Fibroblast of skin of right biceps (primary cell): ENCODE measurements at regions not wholly inside any gene's neighbourhood (a gene's known extent, or its start where the extent isn't known, plus 50 kb on each side); places are given as distances from the start of the nearest gene placed in this dataset.

Source experiments
- DNase-seq: peaks from one replicate; pipeline ENCODE4 v3.0.0-alpha.2; 2013

DNA sequence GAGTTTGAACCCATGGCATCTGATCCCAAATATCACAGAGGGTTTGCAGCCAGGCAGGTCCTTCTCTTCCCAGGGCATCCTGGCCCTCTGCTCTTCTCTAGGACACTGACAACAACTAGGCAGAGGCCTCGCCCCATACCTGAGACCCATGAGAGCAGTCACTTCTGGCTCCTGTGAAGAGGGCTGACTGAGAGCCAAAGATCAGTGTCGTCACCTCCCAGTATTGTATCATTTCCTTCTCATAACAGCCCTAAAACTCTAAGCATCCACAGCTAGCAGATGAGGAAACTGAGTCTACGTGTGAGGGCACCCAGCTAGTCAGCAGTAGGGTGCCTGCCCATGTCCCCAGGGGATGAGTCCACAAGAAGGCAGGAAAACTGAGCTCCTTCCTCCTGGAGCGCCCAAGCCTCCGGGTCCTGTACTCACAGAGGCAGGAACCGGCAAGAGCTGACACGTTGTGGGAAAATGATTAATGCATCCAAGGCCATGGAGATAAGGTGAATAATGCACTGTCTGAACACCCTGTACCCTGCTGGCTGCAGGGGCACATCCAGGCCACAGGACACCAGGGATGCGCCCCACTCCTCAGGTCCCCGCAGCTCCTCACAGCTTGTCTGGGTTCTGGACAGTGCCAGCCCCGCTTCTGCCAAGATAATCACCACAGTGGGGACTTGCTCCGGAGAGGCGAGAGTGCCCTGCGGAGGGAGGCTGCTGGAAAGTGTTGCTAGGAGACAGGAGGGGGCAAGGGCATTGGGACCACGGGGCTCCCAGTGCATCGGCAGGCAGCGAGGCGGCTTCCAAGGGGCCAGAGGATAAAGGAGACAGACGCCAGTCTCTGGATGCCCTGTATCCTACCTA lies 340.0 kb downstream of the NPHP4 start:
- no peak for DNase-seq

- no peak for DNase-seq
Observed at GRCh38 chr1:5651473-5651872, 340.8 kb downstream of the NPHP4 start.

GRCh38 chr1:5651027-5651410 lies 341.2 kb downstream of the NPHP4 start:
- no peak for DNase-seq

GRCh38 chr1:5650283-5651026 lies 341.8 kb downstream of the NPHP4 start:
- no peak for DNase-seq

- no peak for DNase-seq
Observed at GRCh38 chr1:5649795-5650194, 342.4 kb downstream of the NPHP4 start.

GRCh38 chr1:5649166-5649551 lies 343.1 kb downstream of the NPHP4 start:
- no peak for DNase-seq

GRCh38 chr1:5648410-5649165 lies 343.6 kb downstream of the NPHP4 start:
- DNase-seq: no peak

- DNase-seq: no peak
Observed at GRCh38 chr1:5647234-5647633, 345.0 kb downstream of the NPHP4 start.

- DNase-seq: no peak
Observed at GRCh38 chr1:5646486-5647149, 345.6 kb downstream of the NPHP4 start.

GRCh38 chr1:5645929-5646328 lies 346.3 kb downstream of the NPHP4 start:
- DNase-seq: no peak

DNA sequence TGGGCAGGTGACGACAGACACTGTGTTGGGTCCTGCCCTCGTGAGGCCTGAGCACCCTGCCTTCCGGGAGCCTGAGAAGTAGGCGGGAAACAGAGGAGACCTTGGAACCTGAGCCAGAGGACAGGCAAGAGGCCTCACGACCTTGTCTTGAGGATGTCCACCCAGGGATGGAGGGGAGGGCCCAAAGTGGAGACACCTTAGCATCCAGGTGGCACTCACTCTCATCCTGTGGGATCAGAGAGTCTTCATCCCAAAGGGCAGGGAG lies 347.2 kb downstream of the NPHP4 start:
- DNase-seq: no peak

GRCh38 chr1:5644281-5645134 lies 347.7 kb downstream of the NPHP4 start:
- DNase-seq: no peak

DNA sequence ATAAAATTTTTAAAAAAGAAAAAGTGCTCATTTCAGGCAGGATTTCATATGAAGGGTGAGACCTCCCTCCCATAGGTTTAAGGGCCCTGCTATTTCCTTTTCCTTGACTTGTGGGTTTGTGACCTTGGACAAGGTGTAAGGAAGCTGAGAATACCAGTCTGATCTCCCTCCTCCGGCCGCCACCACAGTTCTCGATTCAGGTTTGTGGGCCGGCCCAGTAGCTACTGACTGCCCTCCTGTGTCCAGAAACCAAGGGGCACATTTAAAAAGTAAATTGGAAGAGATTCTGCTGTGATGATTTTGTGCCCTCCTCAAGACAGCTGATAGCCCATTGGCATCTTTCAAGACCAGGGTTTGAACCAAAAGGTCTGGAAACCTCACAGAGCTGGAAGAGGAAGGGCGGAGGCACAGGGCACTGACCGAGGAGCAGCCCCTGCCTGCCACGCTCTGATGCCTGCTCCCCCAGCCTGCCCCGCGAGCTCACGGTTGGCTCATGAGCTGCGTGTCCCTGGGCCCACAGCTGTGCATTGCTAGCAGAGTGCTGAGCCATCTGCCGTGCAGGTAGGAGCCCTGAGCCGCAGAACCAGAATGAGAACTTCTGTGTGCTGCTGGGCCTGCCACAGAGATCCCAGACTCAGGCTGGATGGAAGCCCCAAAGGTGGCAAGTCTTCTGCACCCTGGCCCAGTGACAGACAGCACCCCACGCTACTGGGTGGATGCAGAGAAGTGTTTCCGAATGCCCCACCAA lies 348.7 kb downstream of the NPHP4 start:
- DNase-seq: no peak

- DNase-seq: no peak
Observed at GRCh38 chr1:5640845-5641244, 351.4 kb downstream of the NPHP4 start.

- no peak for DNase-seq
Observed at GRCh38 chr1:5639106-5639722, 353.0 kb downstream of the NPHP4 start.

GRCh38 chr1:5638582-5638981 lies 353.6 kb downstream of the NPHP4 start:
- no peak for DNase-seq

DNA sequence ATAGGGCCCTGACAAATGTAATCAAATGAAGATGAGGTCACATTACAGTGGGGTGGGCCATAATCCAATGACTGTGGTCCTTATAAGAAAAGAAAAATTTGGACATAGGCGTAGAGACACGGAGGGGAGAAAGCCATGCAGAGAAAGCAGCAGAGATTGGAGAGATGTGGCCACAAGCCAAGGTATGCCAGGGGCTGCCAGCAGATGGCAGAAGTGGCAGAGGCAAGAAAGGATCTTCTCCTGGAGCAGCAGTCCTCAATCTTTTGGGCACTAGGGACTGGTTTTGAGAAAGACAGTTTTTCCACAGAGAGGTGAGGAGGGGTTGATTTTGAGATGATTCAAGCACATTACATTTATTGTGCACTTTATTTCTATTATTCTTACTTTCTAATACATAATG lies 355.1 kb downstream of the NPHP4 start:
- DNase-seq: no peak

GRCh38 chr1:5634893-5635292 lies 357.3 kb downstream of the NPHP4 start:
- no peak for DNase-seq

- no peak for DNase-seq
Observed at GRCh38 chr1:5632814-5633213, 359.4 kb downstream of the NPHP4 start.

GRCh38 chr1:5632224-5632623 lies 360.0 kb downstream of the NPHP4 start:
- no peak for DNase-seq

GRCh38 chr1:5628416-5628815 lies 363.8 kb downstream of the NPHP4 start:
- no peak for DNase-seq
